PC-3 (cell line): ENCODE measurements at regions not wholly inside any gene's neighbourhood (a gene's known extent, or its start where the extent isn't known, plus 50 kb on each side); places are given as distances from the start of the nearest gene placed in this dataset.

Experiments used
- ATAC-seq: fragments of 200-7000 bp; cut with Tn5 transposase; 2 replicates; pipeline ENCODE4 v1.9.1; 2020; ENCODE audit warnings: mild to moderate bottlenecking, moderate library complexity
- BruUV-seq: library from RNA; stranded (reverse); fragments of 400-500 nt; replicated peaks from 2 replicates; lab custom pipeline; 2021; lab: Mats Ljungman, UMichigan
- CTCF ChIA-PET: fragments of 300-600 bp; sonication (Branson Sonifier 250); formaldehyde crosslinking; loops from one replicate; lab custom pipeline; 2022; ENCODE audit warnings: antibody characterized with exemption; lab: Charles Lee
- POLR2A ChIA-PET: fragments of 300-600 bp; sonication (Branson Sonifier 250); formaldehyde crosslinking; loops from one replicate; lab custom pipeline; 2022; ENCODE audit warnings: antibody characterized with exemption; ENCODE audit not compliant: unreplicated experiment; lab: Charles Lee
- DNase-seq: peaks from one replicate; pipeline ENCODE4 v3.0.0-alpha.2; 2015
- H2AFZ ChIP-seq: fragments of 300-600 bp; sonication (generic); 2 replicates; pipeline ENCODE4 v1.6.0; 2016; ENCODE audit warnings: antibody characterized with exemption, low read length
- H3F3A ChIP-seq: fragments of 300-600 bp; sonication (generic); one replicate; pipeline ENCODE4 v1.6.0; 2017; ENCODE audit warnings: antibody characterized with exemption, low read length, control low read depth, mild to moderate bottlenecking; ENCODE audit not compliant: unreplicated experiment
- H3K27ac ChIP-seq: fragments of 300-600 bp; sonication (generic); 2 replicates; pipeline ENCODE4 v1.5.1; 2016; ENCODE audit warnings: mild to moderate bottlenecking, low read length
- H3K27me3 ChIP-seq: fragments of 300-600 bp; sonication (generic); 2 replicates; pipeline ENCODE4 v1.6.1; 2016; ENCODE audit warnings: low read length, mixed read lengths
- H3K36me3 ChIP-seq: fragments of 300-600 bp; sonication (generic); 2 replicates; pipeline ENCODE4 v1.6.1; 2016; ENCODE audit warnings: low read depth, mixed run types, low read length, mixed read lengths
- H3K4me1 ChIP-seq: fragments of 300-600 bp; sonication (generic); 2 replicates; pipeline ENCODE4 v1.5.1; 2016; ENCODE audit warnings: low read length; ENCODE audit not compliant: insufficient read depth
- H3K4me2 ChIP-seq: fragments of 300-600 bp; sonication (generic); 2 replicates; pipeline ENCODE4 v1.6.0; 2016; ENCODE audit warnings: low read length
- H3K4me3 ChIP-seq: fragments of 300-600 bp; sonication (generic); 2 replicates; pipeline ENCODE4 v1.5.1; 2016; ENCODE audit warnings: mild to moderate bottlenecking, low read length, mixed read lengths
- H3K79me2 ChIP-seq: fragments of 300-600 bp; sonication (generic); 2 replicates; pipeline ENCODE4 v1.6.1; 2017; ENCODE audit warnings: low read length, mixed read lengths
- H3K9ac ChIP-seq: fragments of 300-600 bp; sonication (generic); 2 replicates; pipeline ENCODE4 v1.6.0; 2016; ENCODE audit warnings: mild to moderate bottlenecking, low read length
- H3K9me2 ChIP-seq: fragments of 300-600 bp; sonication (generic); replicated peaks from 2 replicates; pipeline ENCODE4 v1.6.1; 2016; ENCODE audit warnings: mixed run types, low read length, mixed read lengths
- H3K9me3 ChIP-seq: fragments of 300-600 bp; sonication (generic); 2 replicates; pipeline ENCODE4 v1.6.1; 2016; ENCODE audit warnings: low read length, mixed read lengths
- H4K20me1 ChIP-seq: fragments of 300-600 bp; sonication (generic); 2 replicates; pipeline ENCODE4 v1.6.1; 2016; ENCODE audit warnings: low read length, mixed read lengths
- CTCF ChIP-seq: fragments of 300-600 bp; sonication (generic); conservative IDR thresholded peaks from 2 replicates; pipeline ENCODE4 v1.5.1; 2017; ENCODE audit warnings: antibody characterized with exemption, low read depth, mild to moderate bottlenecking, low read length
- EZH2 ChIP-seq: fragments of 300-600 bp; sonication (generic); IDR thresholded peaks from one replicate; pipeline ENCODE4 v1.6.1; 2017; ENCODE audit warnings: antibody characterized with exemption, mild to moderate bottlenecking, low read length; ENCODE audit not compliant: unreplicated experiment
- EZH2phosphoT487 ChIP-seq: fragments of 300-600 bp; sonication (generic); IDR thresholded peaks from 2 replicates; pipeline ENCODE4 v1.6.1; 2018; ENCODE audit warnings: mild to moderate bottlenecking, antibody characterized with exemption, low read length, borderline replicate concordance
- intact Hi-C: fragments of 100-400 bp; cut with micrococcal nuclease; formaldehyde crosslinking; loops from 2 replicates; pipeline ENCODE4 v1.9.0; 2023

- H3K27me3 ChIP-seq = no peaks in the 10 kb centered on the region
- H3F3A ChIP-seq = no peaks in the 10 kb centered on the region
- H4K20me1 ChIP-seq = no peaks in the 10 kb centered on the region
- ChIA-PET POLR2A (interaction anchor here (0.7 kb wide), 1 partner anchor 146 kb away, joined by 12 read pairs; no protein-coding TSS in a partner anchor), CTCF (interaction anchor here (0.7 to 1.1 kb wide), 4 partner anchors 22 to 420 kb away, joined by 4 to 6 read pairs (median 4); a partner anchor contains a TSS)
- DNase-seq (peak; percentile 71), ATAC-seq (peak; percentile 57)
- BruUV-seq = no TSS peak
- H3K36me3 ChIP-seq = no peaks in the 10 kb centered on the region
- no peak overlapping the region for H2AFZ ChIP-seq
- intact Hi-C loops = loop anchor here (2.0 kb wide), 1 partner anchor 19 kb away; no protein-coding TSS in a partner anchor
- no peak overlapping the region for H3K4me2 ChIP-seq
- no peak overlapping the region for H3K9ac ChIP-seq
- no peak overlapping the region for H3K4me3 ChIP-seq
- no peaks in the 10 kb centered on the region for H3K79me2 ChIP-seq
- TF ChIP-seq CTCF (peak; percentile 81), EZH2phosphoT487 (no peak)
- no peaks in the 10 kb centered on the region for H3K4me1 ChIP-seq
- no peak overlapping the region for H3K27ac ChIP-seq
- no peaks in the 10 kb centered on the region for H3K9me3 ChIP-seq
- no peaks in the 10 kb centered on the region for H3K9me2 ChIP-seq
Measured at GRCh38 chr6:26175428-26176181, 88.4 kb downstream of the HFE start.

GRCh38 chr6:26179675-26180074 is 92.4 kb downstream of the HFE start:
- POLR2A ChIA-PET = interaction anchor here (0.6 kb wide), 1 partner anchor 1048 kb away, joined by 5 read pairs; no protein-coding TSS in a partner anchor
- H3K4me2 ChIP-seq = no peak overlapping the region

More at GRCh38 chr6:26179675-26180074, 92.4 kb downstream of the HFE start:
- Histone ChIP-seq H3K9me3 (no peaks in the 10 kb centered on the region), H3K27me3 (no peaks in the 10 kb centered on the region), H3K4me3 (no peak overlapping the region), H3K4me1 (no peaks in the 10 kb centered on the region), H4K20me1 (no peaks in the 10 kb centered on the region), H3K79me2 (no peaks in the 10 kb centered on the region), H3K9me2 (no peaks in the 10 kb centered on the region), H3K9ac (no peak overlapping the region), H3K36me3 (no peaks in the 10 kb centered on the region), H3F3A (no peaks in the 10 kb centered on the region), H2AFZ (no peak overlapping the region), H3K27ac (no peak overlapping the region)
- no peak for DNase-seq
- no peak for TF ChIP-seq EZH2phosphoT487
- no peak for TF ChIP-seq EZH2
- TF ChIP-seq CTCF = no peak
- intact Hi-C loops = no loop called here
- BruUV-seq = no TSS peak
- ATAC-seq = no peak
- CTCF ChIA-PET = no interaction called here
